Subcutaneous abdominal adipose tissue (tissue), 5 donors: ENCODE measurements at regions not wholly inside any gene's neighbourhood (a gene's known extent, or its start where the extent isn't known, plus 50 kb on each side); places are given as distances from the start of the nearest gene placed in this dataset.

ENCODE experiments used
- H3K27ac ChIP-seq: one replicate; pipeline ENCODE4 v1.7.0; 2013; ENCODE audit warnings: low read depth, mild to moderate bottlenecking, inconsistent platforms, low read length, moderate library complexity
- H3K27me3 ChIP-seq, 5 donors: one replicate each; pipeline ENCODE4 v1.7.0; 2013; ENCODE audit warnings: low read length in 5 of 5, inconsistent platforms in 1 of 5; ENCODE audit not compliant: control insufficient read depth in 5 of 5, insufficient read depth in 4 of 5
- H3K36me3 ChIP-seq, 5 donors: one replicate each; pipeline ENCODE4 v1.7.0; 2013; ENCODE audit warnings: low read length in 5 of 5; ENCODE audit not compliant: control insufficient read depth in 5 of 5, insufficient read depth in 5 of 5
- H3K4me1 ChIP-seq, 5 donors: one replicate each; pipeline ENCODE4 v1.7.0; 2013; ENCODE audit warnings: low read length in 5 of 5, mild to moderate bottlenecking in 3 of 5, moderate library complexity in 1 of 5; ENCODE audit not compliant: control insufficient read depth in 5 of 5, insufficient read depth in 5 of 5
- H3K4me3 ChIP-seq, 5 donors: one replicate each; pipeline ENCODE4 v1.7.0; 2013; ENCODE audit warnings: low read length in 5 of 5, low read depth in 1 of 5
- H3K9ac ChIP-seq, 5 donors: one replicate each; pipeline ENCODE4 v1.7.0; 2013; ENCODE audit warnings: low read length in 5 of 5, mild to moderate bottlenecking in 4 of 5, moderate library complexity in 3 of 5
- H3K9me3 ChIP-seq, 5 donors: one replicate each; pipeline ENCODE4 v1.7.0; 2013; ENCODE audit warnings: low read length in 5 of 5; ENCODE audit not compliant: control insufficient read depth in 5 of 5
- donor health status: healthy.
- donor health status: healthy.
- donor health status: healthy.
- donor health status: healthy.
- donor health status: healthy.

GRCh38 chr18:39349801-39350200, 1784.2 kb upstream of the CELF4 start:
- H3K4me3 ChIP-seq = no peak overlapping the region
- no peaks in the 10 kb centered on the region for H3K9me3 ChIP-seq
- no peak overlapping the region for H3K27ac ChIP-seq
- H3K4me1 ChIP-seq = no peaks in the 10 kb centered on the region
- no peaks in the 10 kb centered on the region for H3K27me3 ChIP-seq
- no peaks in the 10 kb centered on the region for H3K36me3 ChIP-seq
- H3K9ac ChIP-seq = no peak overlapping the region

- Histone ChIP-seq H3K9ac (no peak overlapping the region), H3K4me1 (no peaks in the 10 kb centered on the region), H3K36me3 (no peaks in the 10 kb centered on the region), H3K27ac (no peak overlapping the region), H3K9me3 (no peaks in the 10 kb centered on the region), H3K27me3 (no peaks in the 10 kb centered on the region), H3K4me3 (no peak overlapping the region)
Observed at GRCh38 chr18:39348757-39349156, 1783.2 kb upstream of the CELF4 start.

- no peak overlapping the region for H3K4me3 ChIP-seq
Observed at GRCh38 chr18:39347701-39348100, 1782.1 kb upstream of the CELF4 start.

GRCh38 chr18:39346916-39347315, 1781.3 kb upstream of the CELF4 start:
- H3K27ac ChIP-seq = no peak overlapping the region
- H3K27me3 ChIP-seq = no peaks in the 10 kb centered on the region
- no peak overlapping the region for H3K4me3 ChIP-seq
- H3K4me1 ChIP-seq = no peaks in the 10 kb centered on the region
- no peaks in the 10 kb centered on the region for H3K36me3 ChIP-seq
- no peak overlapping the region for H3K9ac ChIP-seq
- no peaks in the 10 kb centered on the region for H3K9me3 ChIP-seq

More at GRCh38 chr18:39347701-39348100, 1782.1 kb upstream of the CELF4 start:
- Histone ChIP-seq H3K27me3 (no peaks in the 10 kb centered on the region), H3K4me1 (no peaks in the 10 kb centered on the region), H3K27ac (no peak overlapping the region), H3K9me3 (no peaks in the 10 kb centered on the region), H3K9ac (no peak overlapping the region), H3K36me3 (no peaks in the 10 kb centered on the region)

GRCh38 chr18:39345321-39345720, 1779.7 kb upstream of the CELF4 start:
- Histone ChIP-seq H3K9me3 (no peaks in the 10 kb centered on the region), H3K27ac (no peak overlapping the region), H3K4me3 (no peak overlapping the region), H3K9ac (no peak overlapping the region), H3K27me3 (no peaks in the 10 kb centered on the region), H3K4me1 (no peaks in the 10 kb centered on the region), H3K36me3 (no peaks in the 10 kb centered on the region)

GRCh38 chr18:39344487-39344886, 1778.9 kb upstream of the CELF4 start:
- no peaks in the 10 kb centered on the region for H3K9me3 ChIP-seq
- H3K27ac ChIP-seq = no peak overlapping the region
- H3K9ac ChIP-seq = no peak overlapping the region
- no peaks in the 10 kb centered on the region for H3K36me3 ChIP-seq
- no peaks in the 10 kb centered on the region for H3K27me3 ChIP-seq
- no peak overlapping the region for H3K4me3 ChIP-seq
- H3K4me1 ChIP-seq = no peaks in the 10 kb centered on the region

GRCh38 chr18:39341129-39341528, 1775.5 kb upstream of the CELF4 start:
- H3K36me3 ChIP-seq = no peaks in the 10 kb centered on the region
- no peak overlapping the region for H3K27ac ChIP-seq
- no peaks in the 10 kb centered on the region for H3K27me3 ChIP-seq
- no peak overlapping the region for H3K4me3 ChIP-seq
- H3K9ac ChIP-seq = no peak overlapping the region
- H3K4me1 ChIP-seq = no peaks in the 10 kb centered on the region
- no peaks in the 10 kb centered on the region for H3K9me3 ChIP-seq

GRCh38 chr18:39340418-39340817, 1774.8 kb upstream of the CELF4 start:
- Histone ChIP-seq H3K4me3 (no peak overlapping the region), H3K9me3 (no peaks in the 10 kb centered on the region), H3K27ac (no peak overlapping the region), H3K27me3 (no peaks in the 10 kb centered on the region), H3K9ac (no peak overlapping the region), H3K36me3 (no peaks in the 10 kb centered on the region), H3K4me1 (no peaks in the 10 kb centered on the region)

GRCh38 chr18:39329496-39330275, 1764.1 kb upstream of the CELF4 start:
- Histone ChIP-seq H3K4me3 (no peak overlapping the region), H3K27me3 (no peaks in the 10 kb centered on the region), H3K9ac (no peak overlapping the region), H3K27ac (no peak overlapping the region), H3K36me3 (no peaks in the 10 kb centered on the region), H3K4me1 (no peaks in the 10 kb centered on the region), H3K9me3 (no peaks in the 10 kb centered on the region)

GRCh38 chr18:39326772-39327171, 1761.2 kb upstream of the CELF4 start:
- no peak overlapping the region for H3K4me3 ChIP-seq

More at GRCh38 chr18:39326772-39327171, 1761.2 kb upstream of the CELF4 start:
- no peaks in the 10 kb centered on the region for H3K36me3 ChIP-seq
- H3K27ac ChIP-seq = no peak overlapping the region
- no peaks in the 10 kb centered on the region for H3K9me3 ChIP-seq
- H3K27me3 ChIP-seq = no peaks in the 10 kb centered on the region
- H3K4me1 ChIP-seq = no peaks in the 10 kb centered on the region
- no peak overlapping the region for H3K9ac ChIP-seq
